ENCODE measurements at regions not wholly inside any gene's neighbourhood (a gene's known extent, or its start where the extent isn't known, plus 50 kb on each side); places are given as distances from the start of the nearest gene placed in this dataset.

- Histone ChIP-seq H2AFZ (ENCODE audit: low read depth, low read length) (no peak overlapping the region), H3K79me2 (ENCODE audit: insufficient read depth, low read length) (no peaks in the 10 kb centered on the region), H3K4me1 (ENCODE audit: insufficient read depth, low read length) (no peaks in the 10 kb centered on the region), H3K36me3 (ENCODE audit: insufficient read depth, low read length) (no peaks in the 10 kb centered on the region), H3K27ac (ENCODE audit: low read depth, low read length) (no peak overlapping the region), H3K9me3 (ENCODE audit: insufficient read depth, low read depth, low read length) (no peaks in the 10 kb centered on the region), H3K27me3 (ENCODE audit: insufficient read depth, low read length) (no peaks in the 10 kb centered on the region), H4K20me1 (ENCODE audit: insufficient read depth, low read length) (no peaks in the 10 kb centered on the region), H3K4me2 (ENCODE audit: low read length) (no peak overlapping the region), H3K9ac (ENCODE audit: low read length) (no peak overlapping the region), H3K4me3 (ENCODE audit: insufficient read depth, low read depth, low read length) (no peak overlapping the region)
- Mint-ChIP-seq H3K27ac (ENCODE audit: unreplicated experiment) (no peak overlapping the region), H3K27me3 (ENCODE audit: low read depth, unreplicated experiment) (no peaks in the 10 kb centered on the region), H3K4me3 (ENCODE audit: unreplicated experiment) (no peak overlapping the region), H3K36me3 (ENCODE audit: low read depth, unreplicated experiment) (no peaks in the 10 kb centered on the region), H3K4me1 (ENCODE audit: low read depth, unreplicated experiment) (no peaks in the 10 kb centered on the region), H3K9me3 (ENCODE audit: unreplicated experiment) (peaks cover 26% of the 10 kb centered on the region)
- DNase-seq (ENCODE audit: low read depth) (no peak), FAIRE-seq (no peak)
- TF ChIP-seq CTCF (IDR thresholded peaks at IDR 0.05; ENCODE audit: insufficient read depth, low read depth, low read length): no peak
- TF ChIP-seq EZH2 (IDR thresholded peaks at IDR 0.05; ENCODE audit: insufficient read depth, low read length): no peak
Measured at GRCh38 chr5:159475026-159475425, 144.7 kb upstream of the IL12B start.

GRCh38 chr5:159478950-159479349, 148.7 kb upstream of the IL12B start:
- H3K27ac Mint-ChIP-seq (ENCODE audit: unreplicated experiment): no peak overlapping the region
- H3K4me3 ChIP-seq (ENCODE audit: insufficient read depth, low read depth, low read length): no peak overlapping the region
- H3K9me3 ChIP-seq (ENCODE audit: insufficient read depth, low read depth, low read length): no peaks in the 10 kb centered on the region
- H3K27me3 Mint-ChIP-seq (ENCODE audit: low read depth, unreplicated experiment): peaks cover 2% of the 10 kb centered on the region
- no peak for DNase-seq (ENCODE audit: low read depth)
- no peak overlapping the region for H2AFZ ChIP-seq (ENCODE audit: low read depth, low read length)
- no peak overlapping the region for H3K4me2 ChIP-seq (ENCODE audit: low read length)
- H3K4me3 Mint-ChIP-seq (ENCODE audit: unreplicated experiment): no peak overlapping the region
- H3K9ac ChIP-seq (ENCODE audit: low read length): no peak overlapping the region
- H4K20me1 ChIP-seq (ENCODE audit: insufficient read depth, low read length): no peaks in the 10 kb centered on the region
- H3K79me2 ChIP-seq (ENCODE audit: insufficient read depth, low read length): no peaks in the 10 kb centered on the region
- H3K27me3 ChIP-seq (ENCODE audit: insufficient read depth, low read length): no peaks in the 10 kb centered on the region
- no peak for TF ChIP-seq CTCF (IDR thresholded peaks at IDR 0.05; ENCODE audit: insufficient read depth, low read depth, low read length)
- no peak for TF ChIP-seq EZH2 (IDR thresholded peaks at IDR 0.05; ENCODE audit: insufficient read depth, low read length)
- no peaks in the 10 kb centered on the region for H3K36me3 ChIP-seq (ENCODE audit: insufficient read depth, low read length)
- no peaks in the 10 kb centered on the region for H3K4me1 Mint-ChIP-seq (ENCODE audit: low read depth, unreplicated experiment)
- H3K36me3 Mint-ChIP-seq (ENCODE audit: low read depth, unreplicated experiment): no peaks in the 10 kb centered on the region
- no peaks in the 10 kb centered on the region for H3K4me1 ChIP-seq (ENCODE audit: insufficient read depth, low read length)
- no peak overlapping the region for H3K27ac ChIP-seq (ENCODE audit: low read depth, low read length)
- peaks cover 18% of the 10 kb centered on the region for H3K9me3 Mint-ChIP-seq (ENCODE audit: unreplicated experiment)
- no peak for FAIRE-seq

GRCh38 chr5:159480849-159481248, 150.6 kb upstream of the IL12B start:
- Mint-ChIP-seq H3K4me1 (ENCODE audit: low read depth, unreplicated experiment) (no peaks in the 10 kb centered on the region), H3K9me3 (ENCODE audit: unreplicated experiment) (peaks cover 7% of the 10 kb centered on the region), H3K27me3 (ENCODE audit: low read depth, unreplicated experiment) (peaks cover 2% of the 10 kb centered on the region), H3K4me3 (ENCODE audit: unreplicated experiment) (no peak overlapping the region), H3K36me3 (ENCODE audit: low read depth, unreplicated experiment) (no peaks in the 10 kb centered on the region), H3K27ac (ENCODE audit: unreplicated experiment) (no peak overlapping the region)
- Histone ChIP-seq H2AFZ (ENCODE audit: low read depth, low read length) (no peak overlapping the region), H3K9ac (ENCODE audit: low read length) (no peak overlapping the region), H3K79me2 (ENCODE audit: insufficient read depth, low read length) (no peaks in the 10 kb centered on the region), H3K27me3 (ENCODE audit: insufficient read depth, low read length) (no peaks in the 10 kb centered on the region), H3K36me3 (ENCODE audit: insufficient read depth, low read length) (no peaks in the 10 kb centered on the region), H3K27ac (ENCODE audit: low read depth, low read length) (no peak overlapping the region), H3K4me3 (ENCODE audit: insufficient read depth, low read depth, low read length) (no peak overlapping the region), H4K20me1 (ENCODE audit: insufficient read depth, low read length) (no peaks in the 10 kb centered on the region), H3K4me1 (ENCODE audit: insufficient read depth, low read length) (no peaks in the 10 kb centered on the region), H3K4me2 (ENCODE audit: low read length) (no peak overlapping the region), H3K9me3 (ENCODE audit: insufficient read depth, low read depth, low read length) (no peaks in the 10 kb centered on the region)
- TF ChIP-seq EZH2 (IDR thresholded peaks at IDR 0.05; ENCODE audit: insufficient read depth, low read length) (no peak), CTCF (IDR thresholded peaks at IDR 0.05; ENCODE audit: insufficient read depth, low read depth, low read length) (no peak)
- DNase-seq (ENCODE audit: low read depth) (no peak), FAIRE-seq (no peak)
